HG02938 (cell line): ENCODE measurements at regions not wholly inside any gene's neighbourhood (a gene's known extent, or its start where the extent isn't known, plus 50 kb on each side); places are given as distances from the start of the nearest gene placed in this dataset.

Experiments
- ATAC-seq: cut with Tn5 transposase; IDR thresholded peaks from one replicate; pipeline ENCODE4 v1.9.1; 2021; ENCODE audit warnings: mild to moderate bottlenecking, moderate library complexity; ENCODE audit not compliant: unreplicated experiment

DNA sequence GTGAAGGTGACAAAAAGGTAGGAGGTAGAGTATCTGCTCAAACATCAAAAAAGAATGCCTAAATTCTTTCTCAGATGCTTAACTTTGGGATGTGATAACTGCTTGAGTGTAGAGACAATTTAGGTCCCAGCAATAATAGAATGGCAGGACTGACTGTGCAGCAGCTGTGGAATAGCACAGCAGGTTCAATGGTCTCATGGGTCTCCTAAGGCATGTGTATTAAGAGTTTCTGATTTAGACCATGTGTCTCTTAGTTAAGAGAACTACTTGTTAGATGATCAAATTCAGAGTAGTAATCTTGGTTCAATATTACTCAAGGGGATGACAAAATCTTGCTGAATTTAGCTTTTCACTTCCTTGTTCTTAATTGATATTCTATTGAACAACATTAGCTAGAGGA is 72.0 kb downstream of the ALX1 start:
- no peak for ATAC-seq

DNA sequence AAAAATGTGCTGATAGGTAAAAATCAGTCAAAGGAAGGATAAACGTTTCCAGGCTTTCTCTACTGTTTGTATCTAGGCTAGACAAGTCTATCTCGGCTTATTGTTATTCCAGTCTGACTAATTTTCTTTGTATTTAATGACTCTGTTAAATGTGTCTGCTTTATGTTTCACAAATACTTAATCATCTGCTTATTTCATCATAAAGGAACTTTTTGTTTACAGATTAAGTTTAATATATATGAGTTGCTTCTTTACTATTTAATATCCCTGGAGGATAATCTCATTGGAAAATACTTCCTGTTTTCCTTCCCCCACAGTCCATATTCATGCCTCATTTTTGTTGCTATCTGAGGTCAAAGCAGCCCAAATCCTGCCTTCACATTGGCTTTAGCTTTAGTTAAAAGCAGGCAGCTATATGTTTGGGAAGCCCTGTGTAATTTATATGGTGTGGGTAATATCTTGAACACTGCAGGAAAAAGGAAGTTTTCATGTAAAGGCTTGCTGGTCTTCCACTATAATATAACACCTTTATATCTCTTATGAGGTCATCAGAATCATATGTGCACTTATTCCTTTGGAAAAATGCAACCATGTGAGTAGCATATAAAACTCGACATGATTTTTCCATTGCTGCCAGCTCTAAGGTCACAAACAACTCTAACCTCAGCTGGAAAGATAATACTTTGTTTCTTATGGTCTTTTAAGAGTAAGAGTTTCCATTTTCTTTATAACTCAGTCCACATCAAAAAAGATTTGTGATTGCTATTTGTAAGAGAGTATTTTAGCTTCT is 76.8 kb downstream of the ALX1 start:
- ATAC-seq: no peak

DNA sequence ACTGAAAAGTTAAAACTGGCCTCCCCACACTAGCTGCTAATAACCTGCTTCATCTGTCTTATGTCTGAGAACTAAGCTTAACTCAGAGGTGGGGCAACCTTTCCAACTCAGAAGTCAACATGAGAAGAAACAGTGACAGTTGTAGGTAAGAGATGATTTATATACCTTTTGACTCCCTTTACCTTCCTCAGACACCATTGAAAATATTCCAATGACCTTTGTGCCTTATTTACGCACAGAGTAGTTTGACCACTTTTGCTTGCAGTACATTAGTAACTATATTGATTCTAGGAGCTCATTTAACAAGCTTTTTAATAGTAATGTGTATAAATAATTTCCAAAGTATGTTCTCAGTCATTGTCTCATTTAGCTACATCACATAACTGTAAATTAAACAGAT is 77.6 kb downstream of the ALX1 start:
- ATAC-seq: no peak

DNA sequence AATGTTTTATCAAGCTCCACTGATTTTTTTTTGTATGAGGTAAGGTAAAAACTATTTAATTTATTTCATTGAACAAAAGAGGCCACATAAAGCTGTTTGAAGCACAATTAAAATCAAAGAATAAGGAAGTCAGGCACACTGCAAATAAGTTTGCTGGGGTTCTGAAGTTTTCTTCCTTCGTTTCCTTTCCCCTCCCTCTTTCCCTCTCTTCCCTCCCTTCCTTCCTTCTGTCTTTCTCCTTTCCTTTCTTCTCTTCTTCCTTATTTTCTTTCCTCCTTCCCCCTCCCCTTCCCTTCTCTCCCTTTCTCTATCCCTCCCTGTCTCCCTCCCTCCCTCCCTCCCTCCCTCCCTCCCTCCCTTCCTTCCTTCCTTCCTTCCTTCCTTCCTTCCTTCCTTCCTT is 78.7 kb downstream of the ALX1 start:
- ATAC-seq: no peak

DNA sequence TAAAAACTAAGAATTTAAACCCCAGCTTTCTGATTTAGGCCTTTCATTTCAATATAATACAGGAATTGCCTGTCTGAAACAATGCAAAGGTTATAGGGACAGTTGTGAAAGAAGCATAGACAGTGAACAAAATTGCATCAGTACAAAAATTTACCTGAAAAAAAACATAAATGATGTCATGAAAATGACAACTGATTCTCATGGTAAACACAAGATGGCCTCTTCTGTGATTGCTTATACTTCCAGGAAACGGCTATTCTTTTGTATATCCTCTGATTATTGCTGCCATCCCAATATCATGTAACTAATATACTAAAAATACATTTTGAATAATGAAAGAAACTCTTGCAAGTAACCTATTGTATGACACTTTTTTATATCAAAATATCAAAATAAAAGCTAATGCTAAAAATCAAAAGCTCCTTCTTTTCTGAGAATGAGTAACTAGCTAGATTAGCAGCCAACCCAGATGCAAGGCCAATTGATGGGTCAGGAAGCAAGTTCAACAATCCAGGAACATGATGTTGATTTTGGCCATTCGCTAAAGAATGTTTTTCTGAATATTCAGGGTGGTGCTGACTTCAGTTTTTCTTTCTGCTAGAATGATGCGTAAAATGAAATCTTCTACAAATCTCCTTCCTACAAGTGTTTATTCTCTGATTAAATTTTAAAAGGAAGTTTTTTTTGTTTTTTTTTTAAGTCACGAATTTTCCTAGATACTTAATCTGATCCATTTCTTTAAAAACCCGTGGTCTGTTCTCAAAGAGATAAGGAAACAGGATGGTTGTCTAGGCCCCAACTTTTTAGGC is 83.6 kb downstream of the ALX1 start:
- ATAC-seq: no peak

DNA sequence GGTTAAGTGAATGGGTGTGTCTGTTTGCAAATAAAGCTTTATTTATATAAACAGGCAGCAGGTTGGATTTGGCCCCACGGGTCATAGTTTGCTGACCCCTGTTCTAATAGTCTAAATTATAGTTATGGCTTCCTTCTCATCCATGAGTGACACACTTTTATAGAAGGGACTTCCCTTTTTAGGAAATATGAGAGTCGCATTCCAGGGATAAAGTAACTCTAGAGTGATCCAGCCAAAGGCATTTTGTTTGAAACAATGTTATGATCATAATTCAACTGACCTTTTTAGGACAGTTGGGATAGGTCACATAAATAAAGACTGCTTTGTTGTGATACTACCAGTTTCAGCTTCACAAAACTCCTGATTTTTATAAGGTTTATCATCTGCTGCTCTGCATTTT is 87.9 kb downstream of the ALX1 start:
- no peak for ATAC-seq

DNA sequence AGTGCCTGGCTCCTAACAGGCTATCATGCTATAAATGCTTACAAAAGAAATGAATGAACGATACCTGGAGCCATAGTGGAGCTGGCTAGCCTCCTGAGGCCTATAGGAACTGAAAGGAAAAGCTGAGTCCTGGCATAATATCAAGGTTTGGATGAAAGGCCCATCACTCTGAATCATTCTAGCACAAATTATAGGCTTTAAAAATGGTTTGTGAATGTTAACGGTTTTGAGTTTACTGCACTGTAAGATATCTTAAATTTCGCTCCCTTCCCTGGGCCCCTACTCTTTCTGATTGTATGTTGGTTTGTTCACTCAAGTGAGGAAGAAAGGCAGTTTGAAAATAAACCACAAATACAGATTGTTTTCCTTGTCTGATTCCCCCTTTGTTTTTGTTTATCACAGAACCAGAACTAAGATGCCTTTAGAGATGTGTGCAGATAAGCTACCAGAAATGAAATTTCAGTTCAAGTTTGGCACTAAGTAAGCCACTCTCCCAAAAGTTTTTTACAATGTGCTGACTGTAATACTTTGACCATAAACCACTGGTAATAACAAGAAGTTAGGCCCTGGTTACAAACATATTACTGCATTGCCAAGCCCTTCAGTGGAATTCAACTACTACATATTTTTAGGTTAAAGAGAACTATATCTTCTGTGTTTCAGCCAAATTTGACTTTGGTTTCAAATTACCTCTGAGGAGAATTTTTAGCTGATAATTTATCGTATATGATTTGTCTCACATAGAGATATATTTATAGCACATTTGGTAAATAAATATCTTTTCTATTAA is 89.5 kb downstream of the ALX1 start:
- no peak for ATAC-seq

DNA sequence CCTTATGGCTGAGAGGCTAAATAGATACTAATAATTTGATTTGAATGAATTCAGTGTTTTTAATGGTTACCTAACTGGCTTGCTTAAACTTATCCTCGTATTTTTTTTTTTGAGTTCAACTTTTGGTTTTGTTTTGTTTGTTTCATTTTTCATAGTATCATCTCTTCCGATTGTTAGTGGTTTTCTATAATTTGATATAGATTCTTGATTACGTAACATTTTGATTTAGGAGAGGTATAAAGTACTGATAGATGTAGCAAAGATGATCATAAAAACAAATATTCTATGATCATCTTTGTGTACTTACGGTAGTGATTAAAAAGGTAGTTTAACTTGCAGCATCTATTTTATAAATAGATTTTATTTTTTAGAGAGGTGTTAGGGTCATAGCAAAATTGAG is 93.0 kb downstream of the ALX1 start:
- ATAC-seq: no peak

DNA sequence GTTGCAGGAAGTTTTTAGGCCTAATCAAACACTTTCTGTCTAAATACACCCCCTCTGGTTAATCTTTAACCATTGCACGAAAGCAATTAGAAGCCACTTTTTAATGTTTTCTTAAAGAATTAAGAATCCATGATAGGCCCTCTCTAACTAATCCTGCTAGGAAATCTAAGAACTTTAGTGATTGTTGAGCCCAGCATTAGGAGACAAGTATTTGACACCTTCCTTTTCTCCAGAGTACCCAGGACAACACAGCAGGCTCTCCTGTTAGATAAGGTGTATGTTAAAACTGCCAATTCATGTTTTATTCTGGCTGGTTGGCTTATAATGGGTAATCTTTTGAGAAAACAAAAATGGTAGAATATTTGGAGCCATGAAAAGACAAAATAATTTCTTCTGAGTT is 95.0 kb downstream of the ALX1 start:
- ATAC-seq: no peak

DNA sequence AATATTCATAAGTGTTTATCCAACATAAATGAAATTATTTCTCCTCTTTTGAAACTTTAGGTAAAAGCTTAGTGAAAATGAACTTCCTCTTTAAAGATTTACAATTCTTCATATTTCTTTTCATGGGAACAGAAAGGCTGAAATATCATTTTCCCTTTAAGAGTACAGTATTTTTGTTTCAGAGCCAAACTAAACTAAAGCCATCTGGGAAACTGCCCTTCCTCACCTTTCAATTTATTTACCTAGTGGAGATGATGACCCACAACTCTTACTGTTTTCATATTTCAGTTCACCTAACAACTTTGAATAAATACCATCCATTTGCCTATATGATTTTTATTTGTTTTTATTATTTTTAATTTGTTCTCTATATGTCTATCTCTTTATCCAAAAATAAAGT is 105.4 kb downstream of the ALX1 start:
- no peak for ATAC-seq

DNA sequence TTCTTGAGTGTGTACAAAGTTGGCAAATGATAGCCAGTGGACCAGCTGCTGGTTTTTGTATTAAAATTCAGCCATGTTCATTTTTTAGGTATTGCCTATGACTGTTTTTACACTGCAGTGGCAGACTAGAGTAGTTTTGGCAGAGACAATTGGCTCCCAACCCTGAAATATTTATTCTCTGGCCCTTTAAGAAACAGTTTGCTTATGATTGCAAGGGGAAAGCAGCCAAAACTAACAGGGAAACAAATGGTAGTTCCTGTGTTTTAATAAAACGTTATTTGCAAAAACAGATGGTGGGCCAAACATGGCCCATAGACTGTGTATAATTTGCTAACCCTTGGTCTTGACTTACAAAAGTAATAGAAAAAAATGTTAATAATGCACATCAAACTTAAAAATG is 110.2 kb downstream of the ALX1 start:
- ATAC-seq: no peak

DNA sequence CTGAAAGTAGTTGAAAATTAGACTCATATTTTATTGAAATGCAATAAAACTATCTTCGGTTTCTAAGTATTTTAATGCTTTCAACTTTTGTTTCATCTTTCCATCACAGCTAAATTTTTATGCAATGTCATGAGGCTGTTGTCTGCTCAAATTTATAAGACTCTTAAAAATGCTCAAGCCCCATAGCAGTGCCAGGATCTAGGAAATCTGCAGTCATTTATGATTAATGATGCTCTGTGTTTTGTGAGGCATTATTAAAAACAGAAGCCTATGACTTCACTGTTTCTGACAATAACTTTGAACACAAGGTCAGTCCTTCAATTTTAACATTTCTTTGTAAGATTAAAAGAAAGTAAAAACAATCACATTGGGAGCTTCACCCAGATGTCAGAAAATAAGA is 112.5 kb downstream of the ALX1 start:
- ATAC-seq: no peak

DNA sequence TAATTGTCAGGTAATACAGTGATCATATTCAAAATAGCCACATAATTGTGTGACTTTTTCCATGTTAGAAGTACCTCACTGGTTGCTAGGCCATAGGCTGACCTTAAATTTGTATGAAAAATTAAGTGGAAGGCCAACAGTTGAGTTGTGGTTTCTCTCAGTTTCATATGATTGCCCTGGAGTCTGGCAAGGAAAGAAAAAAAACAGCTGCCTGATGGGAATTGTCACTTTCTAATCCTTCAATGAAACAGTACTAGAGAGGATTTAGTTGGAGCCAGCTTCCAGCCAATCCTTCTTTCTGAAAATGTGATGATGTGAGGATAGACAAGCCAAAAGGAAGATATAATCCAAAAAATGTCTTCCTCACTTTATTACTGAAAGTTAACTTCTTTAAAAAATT is 113.6 kb downstream of the ALX1 start:
- no peak for ATAC-seq

DNA sequence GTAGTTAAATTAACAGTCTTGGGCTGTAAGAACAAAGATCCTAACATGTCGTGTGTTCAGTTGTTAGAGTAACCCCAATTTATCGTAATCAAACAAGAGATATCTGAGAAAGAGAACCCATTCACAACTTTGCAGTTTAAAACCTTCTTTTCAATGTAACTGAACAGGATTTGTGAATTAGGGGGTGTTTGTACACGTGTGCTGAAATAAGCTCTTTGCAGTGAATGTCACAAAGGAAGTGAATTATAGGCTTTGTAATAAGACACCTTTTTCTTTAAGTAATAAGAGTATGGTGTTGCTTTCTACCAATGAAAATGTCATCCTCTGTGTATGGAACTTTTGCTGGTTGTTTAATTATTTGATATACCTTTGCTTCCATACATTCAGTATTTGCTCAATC is 114.0 kb downstream of the ALX1 start:
- ATAC-seq: no peak

DNA sequence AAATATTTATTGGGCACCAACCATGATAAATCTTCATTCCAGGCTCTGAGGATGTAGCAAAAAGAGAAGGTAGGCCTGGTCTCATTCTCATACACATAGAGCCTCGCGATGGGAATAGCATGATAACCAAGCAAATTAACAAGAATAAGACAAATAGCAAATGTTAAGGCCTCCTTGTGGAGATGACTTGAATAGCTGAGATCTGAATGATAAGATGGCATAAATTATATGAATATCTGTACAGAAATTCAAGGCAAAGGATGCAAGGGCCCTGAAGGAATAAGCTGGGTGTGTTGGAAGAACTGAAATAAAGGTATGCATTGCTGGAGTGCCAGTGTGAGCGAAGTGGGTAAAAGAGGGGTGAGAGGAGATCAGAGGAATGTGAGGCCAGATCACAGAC is 114.8 kb downstream of the ALX1 start:
- ATAC-seq: no peak

DNA sequence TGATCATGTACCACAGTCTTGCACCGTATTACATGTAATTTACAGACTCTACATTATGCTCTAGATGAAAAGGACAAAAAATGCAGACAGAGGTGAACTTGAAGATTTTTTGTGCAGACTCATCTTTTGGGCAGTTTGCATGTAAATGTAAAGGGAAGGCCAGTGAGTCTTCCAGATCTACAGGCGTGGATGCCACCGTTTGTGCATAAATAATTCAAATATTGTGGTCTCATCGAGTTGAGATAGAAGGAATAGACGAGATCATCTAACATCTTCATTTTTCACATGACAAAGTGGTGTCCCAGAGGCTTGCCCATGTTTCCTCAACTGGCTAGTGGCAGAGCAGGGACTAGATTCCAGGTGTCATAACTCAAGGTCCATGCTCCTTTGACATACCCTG is 125.2 kb downstream of the ALX1 start:
- no peak for ATAC-seq

DNA sequence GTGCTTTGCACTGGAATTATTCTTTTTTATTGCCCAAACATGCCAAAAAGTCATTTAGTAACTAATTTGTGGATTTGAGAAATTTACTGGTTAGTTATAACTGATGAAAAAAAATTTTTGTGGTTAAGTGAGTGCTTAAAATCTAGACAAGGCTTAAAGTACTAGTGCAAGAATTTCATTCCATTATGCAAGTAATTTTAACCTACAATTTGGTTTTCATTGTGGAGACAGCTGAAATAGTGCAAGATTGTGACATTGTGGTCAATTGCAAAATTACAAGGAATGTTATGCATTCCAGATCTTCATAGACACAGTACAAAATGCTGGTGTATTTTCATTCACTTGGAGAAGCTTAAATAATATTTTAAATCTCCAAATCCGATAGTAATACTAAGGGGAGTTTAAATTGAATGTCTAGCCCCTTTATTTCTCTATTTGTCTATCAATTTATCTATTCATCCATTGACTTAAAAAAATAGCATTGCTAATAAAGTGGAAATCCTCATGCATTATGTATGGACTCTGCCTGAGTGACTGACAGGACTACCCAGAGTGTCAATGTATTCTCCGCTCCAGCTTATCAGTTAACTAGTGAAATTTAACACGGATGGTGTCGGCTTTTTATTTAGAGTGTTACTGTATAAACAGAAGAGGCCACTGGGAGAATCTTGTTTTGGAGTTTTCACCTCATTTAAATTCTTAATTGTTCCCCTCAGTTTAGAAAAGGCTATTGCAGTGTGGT is 125.9 kb downstream of the ALX1 start:
- no peak for ATAC-seq

DNA sequence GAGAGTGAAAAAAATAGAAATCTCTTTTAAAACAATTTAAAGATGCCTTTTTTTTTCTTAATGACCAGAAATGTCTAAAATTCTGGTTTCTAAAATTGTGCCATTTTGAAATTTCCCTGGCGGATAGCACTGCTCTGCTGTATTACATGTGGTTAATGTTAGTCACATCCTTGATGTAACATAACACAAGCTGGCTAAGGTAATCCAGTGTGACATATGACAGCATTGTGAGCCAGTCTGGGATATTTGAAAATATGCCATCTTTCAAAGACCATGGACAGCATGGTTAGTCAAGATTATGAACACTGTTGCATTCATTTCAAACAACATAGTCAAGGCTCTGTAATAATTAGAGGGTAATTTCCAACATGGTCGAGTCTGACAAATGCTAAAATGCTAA is 133.2 kb downstream of the ALX1 start:
- no peak for ATAC-seq

DNA sequence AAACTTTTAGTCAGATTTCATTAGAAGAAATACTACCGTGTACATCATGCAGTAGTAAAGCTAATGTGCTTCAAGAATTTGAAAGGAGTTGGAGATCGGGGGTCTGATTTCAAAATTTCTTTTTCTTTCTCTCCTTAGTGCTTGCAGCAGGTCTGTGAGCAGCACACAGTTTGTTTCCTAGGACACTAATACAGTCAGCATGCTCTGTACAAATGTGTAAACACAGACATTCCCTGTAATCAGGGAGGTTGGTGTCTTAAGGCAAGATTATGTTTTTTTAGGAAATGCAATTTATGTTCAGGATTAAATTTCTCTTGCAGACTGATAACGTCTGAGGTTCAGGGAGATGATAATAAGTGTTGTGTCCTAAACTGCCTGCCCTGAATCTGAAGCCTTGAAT is 142.7 kb downstream of the ALX1 start:
- no peak for ATAC-seq

DNA sequence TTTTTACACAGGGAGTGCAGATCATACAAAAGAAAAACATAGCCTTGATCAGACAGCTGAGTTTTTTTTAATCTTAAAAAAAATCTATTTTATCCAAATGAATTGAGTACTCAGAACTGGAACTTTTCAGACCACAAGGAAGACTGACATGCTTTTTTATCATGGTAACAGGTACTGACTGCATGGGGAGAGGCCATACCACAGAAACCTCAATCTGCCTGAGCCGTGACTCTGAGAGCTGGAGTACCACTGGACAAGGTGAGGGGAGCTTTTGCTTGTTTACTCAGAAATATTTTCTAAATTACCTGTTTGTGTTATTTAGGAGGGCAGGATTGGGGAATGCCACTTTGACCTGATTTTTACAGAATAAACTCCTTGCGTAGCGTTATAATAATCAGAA is 143.9 kb downstream of the ALX1 start:
- peak; percentile 50 for ATAC-seq
